SK-N-SH (cell line): ENCODE measurements at regions not wholly inside any gene's neighbourhood (a gene's known extent, or its start where the extent isn't known, plus 50 kb on each side); places are given as distances from the start of the nearest gene placed in this dataset.

Source experiments
- CTCF ChIA-PET: fragments of 300-600, 350-600 bp; formaldehyde crosslinking; extraction: SDS; loops from one replicate; lab custom pipeline; 2021; lab: Yijun Ruan, JAX
- POLR2A ChIA-PET: fragments of 350-600 bp; sonication (Branson Sonifier 250); formaldehyde crosslinking; extraction: SDS; loops from one replicate; lab custom pipeline; 2020; ENCODE audit warnings: antibody characterized with exemption, inconsistent platforms; lab: Yijun Ruan, JAX
- DNase-seq: peaks from one replicate; pipeline ENCODE4 v3.0.0; 2012
- H2AFZ ChIP-seq: fragments of 200-600 bp; sonication (generic); 2 replicates; pipeline ENCODE4 v1.8.1; 2016; ENCODE audit warnings: antibody characterized with exemption, mild to moderate bottlenecking, low read depth
- H3F3A ChIP-seq: fragments of 200-600 bp; sonication (generic); replicated peaks from 2 replicates; pipeline ENCODE3; 2016; ENCODE audit warnings: antibody characterized with exemption, mild to moderate bottlenecking; ENCODE audit not compliant: insufficient read depth
- H3K27ac ChIP-seq, 2 experiments: fragments of 200-500 bp in 1 of 2; fragments of 200-600 bp in 1 of 2; sonication (Bioruptor generic) in 1 of 2; sonication (generic), shearing (Covaris generic) in 1 of 2; 2 replicates each; pipeline versions ENCODE4 v1.5.1 to v1.6.1; 2014 to 2016; ENCODE audit warnings: low read depth in 2 of 2, inconsistent platforms in 1 of 2, low read length in 1 of 2, mild to moderate bottlenecking in 1 of 2, mixed read lengths in 1 of 2
- H3K27me3 ChIP-seq: fragments of 200-600 bp; sonication (generic), shearing (Covaris generic); 2 replicates; pipeline ENCODE4 v1.6.1; 2016; ENCODE audit warnings: mixed run types; ENCODE audit not compliant: insufficient read depth
- H3K36me3 ChIP-seq, 2 experiments: fragments of 200-500 bp in 1 of 2; fragments of 200-600 bp in 1 of 2; sonication (Bioruptor generic) in 1 of 2; sonication (generic) in 1 of 2; replicated peaks in 1 of 2; 2 replicates each; pipeline versions ENCODE3 to v1.5.1; 2014 to 2016; ENCODE audit warnings: low read length in 1 of 2, mild to moderate bottlenecking in 1 of 2; ENCODE audit not compliant: insufficient read depth in 2 of 2, control insufficient read depth in 1 of 2
- H3K4me1 ChIP-seq, 2 experiments: fragments of 200-500 bp in 1 of 2; fragments of 200-600 bp in 1 of 2; sonication (Bioruptor generic) in 1 of 2; sonication (generic), shearing (Covaris generic) in 1 of 2; 2 replicates each; pipeline versions ENCODE4 v1.5.1 to v1.6.1; 2014 to 2016; ENCODE audit warnings: low read depth in 1 of 2, low read length in 1 of 2, mixed run types in 1 of 2; ENCODE audit not compliant: insufficient read depth in 2 of 2, control insufficient read depth in 1 of 2
- H3K4me2 ChIP-seq: fragments of 200-600 bp; sonication (generic), shearing (Covaris generic); 2 replicates; pipeline ENCODE4 v1.6.1; 2017; ENCODE audit warnings: mixed run types
- H3K4me3 ChIP-seq, 2 experiments: fragments of 200-500 bp in 1 of 2; fragments of 200-600 bp in 1 of 2; sonication (Bioruptor generic) in 1 of 2; sonication (generic), shearing (Covaris generic) in 1 of 2; 2 replicates each; pipeline versions ENCODE4 v1.5.1 to v1.8.1; 2014 to 2016; ENCODE audit warnings: low read depth in 2 of 2, inconsistent platforms in 1 of 2, low read length in 1 of 2, mild to moderate bottlenecking in 1 of 2, mixed read lengths in 1 of 2, moderate library complexity in 1 of 2
- H3K79me2 ChIP-seq: fragments of 200-600 bp; sonication (generic); 2 replicates; pipeline ENCODE4 v1.8.1; 2017; ENCODE audit warnings: mild to moderate bottlenecking; ENCODE audit not compliant: insufficient read depth
- H3K9ac ChIP-seq: fragments of 200-600 bp; sonication (generic); 2 replicates; pipeline ENCODE4 v1.6.1; 2017; ENCODE audit warnings: mixed run types
- H3K9me2 ChIP-seq: fragments of 200-600 bp; sonication (generic); 2 replicates; pipeline ENCODE4 v1.6.1; 2017; ENCODE audit warnings: mixed run types
- H3K9me3 ChIP-seq: fragments of 200-600 bp; sonication (generic); 2 replicates; pipeline ENCODE4 v1.6.1; 2017; ENCODE audit warnings: mixed run types, mild to moderate bottlenecking, moderate library complexity
- H4K20me1 ChIP-seq: fragments of 200-600 bp; sonication (generic); 2 replicates; pipeline ENCODE4 v1.6.1; 2017; ENCODE audit warnings: mild to moderate bottlenecking, mixed run types; ENCODE audit not compliant: insufficient read depth
- CHD2 ChIP-seq: fragments of 150-350 bp; IDR thresholded peaks from 2 replicates; pipeline ENCODE4 v1.6.1; 2018; ENCODE audit warnings: low read length; ENCODE audit not compliant: partially characterized antibody
- CTCF ChIP-seq: fragments of 200-600 bp; sonication (generic); IDR thresholded peaks from 2 replicates; pipeline ENCODE4 v1.6.1; 2017; ENCODE audit warnings: antibody characterized with exemption, mild to moderate bottlenecking, moderate library complexity
- ELF1 ChIP-seq: IDR thresholded peaks from 2 replicates; pipeline ENCODE4 v1.4.0; 2012
- EZH2phosphoT487 ChIP-seq: fragments of 200-600 bp; sonication (generic); IDR thresholded peaks from 2 replicates; pipeline ENCODE4 v1.6.1; 2017; ENCODE audit warnings: low read depth, mixed run types, mild to moderate bottlenecking, antibody characterized with exemption, moderate library complexity, borderline replicate concordance
- FOSL2 ChIP-seq: IDR thresholded peaks from 2 replicates; pipeline ENCODE4 v1.4.0; 2012; ENCODE audit warnings: low read depth, mild to moderate bottlenecking, moderate library complexity, borderline replicate concordance
- GABPA ChIP-seq: IDR thresholded peaks from 2 replicates; pipeline ENCODE4 v1.4.0; 2012; ENCODE audit warnings: low read depth, mild to moderate bottlenecking
- GATA2 ChIP-seq: sonication (generic); formaldehyde crosslinking; IDR thresholded peaks from 2 replicates; pipeline ENCODE4 v1.5.0; 2020; ENCODE audit warnings: mild to moderate bottlenecking, missing genetic modification reagents
- JUND ChIP-seq: IDR thresholded peaks from 2 replicates; pipeline ENCODE4 v1.4.0; 2012
- MAX ChIP-seq: IDR thresholded peaks from 2 replicates; pipeline ENCODE4 v1.4.0; 2012; ENCODE audit warnings: low read depth
- PBX3 ChIP-seq: IDR thresholded peaks from 2 replicates; pipeline ENCODE4; 2012
- POLR2AphosphoS5 ChIP-seq: IDR thresholded peaks from 2 replicates; pipeline ENCODE4 v1.6.1; 2012; ENCODE audit warnings: low read depth, low read length
- RCOR1 ChIP-seq: fragments of 150-350 bp; IDR thresholded peaks from 2 replicates; pipeline ENCODE4 v1.6.1; 2017; ENCODE audit warnings: antibody characterized with exemption, low read length
- RFX5 ChIP-seq: IDR thresholded peaks from 2 replicates; pipeline ENCODE4 v1.6.1; 2012; ENCODE audit warnings: mild to moderate bottlenecking, improper control_type of control experiment, low read length
- RXRA ChIP-seq: IDR thresholded peaks from 2 replicates; pipeline ENCODE4 v1.4.0; 2012; ENCODE audit warnings: low read depth, mild to moderate bottlenecking, borderline replicate concordance
- SMC3 ChIP-seq: IDR thresholded peaks from 2 replicates; pipeline ENCODE4 v1.6.1; 2012; ENCODE audit warnings: low read depth, low read length, improper control_type of control experiment
- TAF1 ChIP-seq: IDR thresholded peaks from 2 replicates; pipeline ENCODE4 v1.6.1; 2012; ENCODE audit warnings: low read depth, mild to moderate bottlenecking, low read length, moderate library complexity, borderline replicate concordance
- USF2 ChIP-seq: fragments of 150-350 bp; IDR thresholded peaks from 2 replicates; pipeline ENCODE4 v1.6.1; 2017; ENCODE audit warnings: antibody characterized with exemption, low read length, low read depth, borderline replicate concordance
- YY1 ChIP-seq: IDR thresholded peaks from 2 replicates; pipeline ENCODE4 v1.4.0; 2012; ENCODE audit warnings: low read depth, mild to moderate bottlenecking
- WGBS: methylation state at CpG from one replicate; pipeline ENCODE4 v1.1.6; 2017; ENCODE audit warnings: low lambda C conversion rate; 5-methylcytosine and 5-hydroxymethylcytosine counted together

- H3K9me3 ChIP-seq: no peaks in the 10 kb centered on the region
- no peak for DNase-seq
- H3K9ac ChIP-seq: no peak overlapping the region
- H3K4me2 ChIP-seq: no peak overlapping the region
- 15% methylated on average over 5 of the region's 5 CpGs for WGBS
- no peaks in the 10 kb centered on the region for H3K9me2 ChIP-seq
- no peaks in the 10 kb centered on the region for H3K79me2 ChIP-seq
- POLR2A ChIA-PET: no interaction called here
- no peaks in the 10 kb centered on the region for H3K36me3 ChIP-seq
- H4K20me1 ChIP-seq: no peaks in the 10 kb centered on the region
- H3K27me3 ChIP-seq: peaks cover 6% of the 10 kb centered on the region; the same call in 1 of the 2 replicates
- H3K27ac ChIP-seq: no peak overlapping the region
- no peaks in the 10 kb centered on the region for H3K4me1 ChIP-seq
- no peak overlapping the region for H3K4me3 ChIP-seq
- CTCF ChIA-PET: interaction anchor here (1.0 to 1.3 kb wide), 3 partner anchors 9 to 313 kb away, joined by 3 to 6 read pairs (median 3); no protein-coding TSS in a partner anchor
- no peak for TF ChIP-seq ELF1
- no peak for TF ChIP-seq GABPA
- TF ChIP-seq RCOR1: no peak
- TF ChIP-seq CHD2: no peak
- TF ChIP-seq FOSL2: no peak
- TF ChIP-seq PBX3: no peak
- TF ChIP-seq EZH2phosphoT487: no peak
- TF ChIP-seq CTCF: no peak
- TF ChIP-seq MAX: no peak
- TF ChIP-seq SMC3: no peak
- TF ChIP-seq TAF1: no peak
- TF ChIP-seq JUND: no peak
- no peak for TF ChIP-seq YY1
- no peak for TF ChIP-seq USF2
- TF ChIP-seq RXRA: no peak
- no peak for TF ChIP-seq GATA2 (CRISPR knock-in tag)
- TF ChIP-seq RFX5: no peak
- no peak for TF ChIP-seq POLR2AphosphoS5
- H3F3A ChIP-seq: no peaks in the 10 kb centered on the region
- H2AFZ ChIP-seq: no peak overlapping the region
Measured at GRCh38 chr14:28607661-28608060, 158.9 kb upstream of the FOXG1 start.
